ENCODE measurements at regions not wholly inside any gene's neighbourhood (a gene's known extent, or its start where the extent isn't known, plus 50 kb on each side); places are given as distances from the start of the nearest gene placed in this dataset.

DNA sequence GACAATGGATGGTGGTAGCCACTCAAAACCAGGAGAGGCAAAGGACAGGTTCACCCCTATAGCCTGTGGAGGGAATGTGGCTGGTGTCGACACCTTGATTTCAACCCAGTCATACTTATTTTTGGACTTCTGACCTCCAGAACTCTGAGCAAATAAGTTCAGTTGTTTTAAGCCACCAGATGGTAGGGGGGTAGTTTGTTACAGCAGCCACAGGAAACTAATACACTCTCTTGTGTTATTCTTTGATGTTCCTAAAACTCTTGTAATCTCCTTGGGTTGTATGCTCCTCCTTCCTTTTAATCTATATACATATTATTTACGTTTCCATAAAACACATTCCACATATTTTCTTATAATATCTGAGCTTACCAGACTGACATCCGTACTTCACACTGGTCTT, 65.9 kb downstream of the ZBTB18 start:
- ATAC-seq: no peak
- H4K20me1 ChIP-seq (ENCODE audit: low read length): no peaks in the 10 kb centered on the region
- no peak overlapping the region for H3K4me2 ChIP-seq (ENCODE audit: low read length)
- TF ChIP-seq EZH2 (IDR thresholded peaks at IDR 0.05; ENCODE audit: low read length, unreplicated experiment): no peak
- TF ChIP-seq, protein P1, sequence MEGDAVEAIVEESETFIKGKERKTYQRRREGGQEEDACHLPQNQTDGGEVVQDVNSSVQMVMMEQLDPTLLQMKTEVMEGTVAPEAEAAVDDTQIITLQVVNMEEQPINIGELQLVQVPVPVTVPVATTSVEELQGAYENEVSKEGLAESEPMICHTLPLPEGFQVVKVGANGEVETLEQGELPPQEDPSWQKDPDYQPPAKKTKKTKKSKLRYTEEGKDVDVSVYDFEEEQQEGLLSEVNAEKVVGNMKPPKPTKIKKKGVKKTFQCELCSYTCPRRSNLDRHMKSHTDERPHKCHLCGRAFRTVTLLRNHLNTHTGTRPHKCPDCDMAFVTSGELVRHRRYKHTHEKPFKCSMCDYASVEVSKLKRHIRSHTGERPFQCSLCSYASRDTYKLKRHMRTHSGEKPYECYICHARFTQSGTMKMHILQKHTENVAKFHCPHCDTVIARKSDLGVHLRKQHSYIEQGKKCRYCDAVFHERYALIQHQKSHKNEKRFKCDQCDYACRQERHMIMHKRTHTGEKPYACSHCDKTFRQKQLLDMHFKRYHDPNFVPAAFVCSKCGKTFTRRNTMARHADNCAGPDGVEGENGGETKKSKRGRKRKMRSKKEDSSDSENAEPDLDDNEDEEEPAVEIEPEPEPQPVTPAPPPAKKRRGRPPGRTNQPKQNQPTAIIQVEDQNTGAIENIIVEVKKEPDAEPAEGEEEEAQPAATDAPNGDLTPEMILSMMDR (conservative IDR thresholded peaks at IDR 0.05; ENCODE audit: low read depth, low read length): no peak
- no peak for TF ChIP-seq EZH2phosphoT487 (IDR thresholded peaks at IDR 0.05; ENCODE audit: borderline replicate concordance, low read length)
- ChIA-PET POLR2A (ENCODE audit: unreplicated experiment) (no interaction called here), CTCF (no interaction called here)
- no peak overlapping the region for H3K4me3 ChIP-seq (ENCODE audit: low read length)
- peaks cover 11% of the 10 kb centered on the region for H3K4me1 ChIP-seq (ENCODE audit: insufficient read depth, low read length)
- H3K9me2 ChIP-seq (replicated peaks; ENCODE audit: low read length): no peaks in the 10 kb centered on the region
- H3K9me3 ChIP-seq (ENCODE audit: low read length): no peaks in the 10 kb centered on the region
- no TSS peak for BruUV-seq (replicated peaks)
- intact Hi-C loops (cut with micrococcal nuclease): no loop called here
- no peak overlapping the region for H3K27ac ChIP-seq (ENCODE audit: low read length)
- no peaks in the 10 kb centered on the region for H3K79me2 ChIP-seq (ENCODE audit: low read length)
- no peak overlapping the region for H2AFZ ChIP-seq (ENCODE audit: low read length)
- peaks cover 22% of the 10 kb centered on the region; the same call in 1 of the 2 replicates for H3K27me3 ChIP-seq (ENCODE audit: low read length)
- no peaks in the 10 kb centered on the region for H3F3A ChIP-seq (ENCODE audit: low read length, unreplicated experiment)
- H3K9ac ChIP-seq (ENCODE audit: low read length): no peak overlapping the region
- H3K36me3 ChIP-seq (ENCODE audit: low read depth, low read length): no peaks in the 10 kb centered on the region
- DNase-seq: no peak

DNA sequence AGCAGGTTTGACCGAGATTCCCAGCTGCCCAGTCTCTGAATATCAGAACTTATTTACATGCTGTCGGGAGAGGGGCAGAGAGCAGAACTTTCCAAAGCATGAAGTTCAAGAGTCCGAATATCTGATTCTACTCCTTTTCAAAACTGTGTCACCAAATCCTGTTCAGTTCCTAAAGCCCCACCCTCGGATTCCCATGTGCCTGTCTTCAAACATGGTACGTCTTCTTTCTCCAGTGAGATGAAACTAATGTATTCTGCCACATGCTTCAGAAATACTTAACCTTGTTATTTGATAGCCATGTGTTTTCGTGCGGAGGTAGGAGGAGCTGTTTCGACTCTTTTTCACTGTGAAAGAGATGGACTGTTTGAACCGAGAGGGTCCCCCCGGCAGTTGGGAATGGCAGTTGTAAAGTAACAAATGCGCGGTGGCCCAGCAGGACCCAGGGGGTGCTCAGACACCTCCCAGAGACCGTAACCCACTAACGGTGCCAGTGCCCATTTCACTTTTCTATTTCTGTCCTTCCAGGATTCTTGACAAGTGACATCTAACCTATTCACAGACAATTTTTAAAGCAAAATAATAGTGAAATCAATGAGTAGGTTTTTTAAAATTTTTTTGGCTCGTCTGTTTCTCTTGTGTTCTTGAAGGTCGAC, 67.2 kb downstream of the ZBTB18 start:
- H3K36me3 ChIP-seq (ENCODE audit: low read depth, low read length): no peaks in the 10 kb centered on the region
- TF ChIP-seq, protein P1 (conservative IDR thresholded peaks at IDR 0.05; ENCODE audit: low read depth, low read length): no peak
- TF ChIP-seq EZH2 (IDR thresholded peaks at IDR 0.05; ENCODE audit: low read length, unreplicated experiment) (no peak), EZH2phosphoT487 (IDR thresholded peaks at IDR 0.05; ENCODE audit: borderline replicate concordance, low read length) (no peak)
- H3K4me3 ChIP-seq (ENCODE audit: low read length): no peak overlapping the region
- no peak overlapping the region for H3K27ac ChIP-seq (ENCODE audit: low read length)
- H3K4me2 ChIP-seq (ENCODE audit: low read length): no peak overlapping the region
- BruUV-seq (replicated peaks): no TSS peak
- H3K27me3 ChIP-seq (ENCODE audit: low read length): peaks cover 35% of the 10 kb centered on the region
- peaks cover 5% of the 10 kb centered on the region for H3K4me1 ChIP-seq (ENCODE audit: insufficient read depth, low read length)
- DNase-seq (no peak), ATAC-seq (no peak)
- no peak overlapping the region for H3K9ac ChIP-seq (ENCODE audit: low read length)
- H3K9me2 ChIP-seq (replicated peaks; ENCODE audit: low read length): no peaks in the 10 kb centered on the region
- H3K79me2 ChIP-seq (ENCODE audit: low read length): no peaks in the 10 kb centered on the region
- no peaks in the 10 kb centered on the region for H3F3A ChIP-seq (ENCODE audit: low read length, unreplicated experiment)
- H2AFZ ChIP-seq (ENCODE audit: low read length): no peak overlapping the region
- ChIA-PET POLR2A (ENCODE audit: unreplicated experiment) (no interaction called here), CTCF (no interaction called here)
- no peaks in the 10 kb centered on the region for H3K9me3 ChIP-seq (ENCODE audit: low read length)
- intact Hi-C loops (cut with micrococcal nuclease): no loop called here
- no peaks in the 10 kb centered on the region for H4K20me1 ChIP-seq (ENCODE audit: low read length)

DNA sequence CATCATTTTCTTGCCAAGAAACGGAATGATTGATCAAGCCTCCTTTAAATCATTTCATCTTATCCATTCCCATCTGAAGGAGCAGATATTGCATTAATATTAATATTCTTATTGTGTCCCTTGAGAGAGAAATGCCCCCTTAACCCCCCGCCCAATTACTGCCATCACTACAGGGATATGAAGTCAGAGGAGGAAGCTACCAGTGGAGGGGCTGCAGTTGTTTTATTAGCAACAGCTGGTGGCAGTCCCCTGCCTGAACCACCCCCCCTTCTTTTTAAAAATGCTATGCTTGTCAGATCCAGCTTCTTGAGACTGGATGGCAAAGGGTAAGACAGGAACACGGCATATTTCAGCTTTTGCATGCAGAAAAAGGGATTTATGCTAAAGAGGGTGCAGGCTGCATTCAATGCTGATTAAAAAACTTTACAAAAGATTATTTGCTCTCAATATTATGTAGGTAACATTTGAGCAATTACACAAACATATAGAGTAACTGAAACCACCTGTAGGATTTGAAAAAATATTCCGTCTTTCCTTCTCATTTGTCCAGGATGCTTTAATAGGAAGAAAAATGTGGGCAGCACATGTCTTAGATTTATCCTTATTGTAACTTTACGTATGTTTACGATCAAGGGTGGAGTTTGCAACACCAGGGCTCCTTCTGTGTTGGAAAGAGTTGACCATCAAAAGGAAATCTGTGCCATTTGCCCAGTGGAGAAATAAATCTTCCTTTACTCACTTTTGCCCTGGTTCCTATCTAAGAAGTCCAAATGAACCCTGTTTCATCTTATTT, 77.7 kb downstream of the ZBTB18 start:
- ATAC-seq: no peak

More for the DNA sequence above, 77.7 kb downstream of the ZBTB18 start:
- ChIA-PET POLR2A (ENCODE audit: unreplicated experiment) (interaction anchor here (0.6 kb wide), 1 partner anchor 28 kb away, joined by 4 read pairs; no protein-coding TSS in a partner anchor), CTCF (no interaction called here)
- Histone ChIP-seq H3K9me2 (replicated peaks; ENCODE audit: low read length) (no peaks in the 10 kb centered on the region), H3K4me1 (ENCODE audit: insufficient read depth, low read length) (no peaks in the 10 kb centered on the region), H3K9ac (ENCODE audit: low read length) (no peak overlapping the region), H2AFZ (ENCODE audit: low read length) (no peak overlapping the region), H4K20me1 (ENCODE audit: low read length) (no peaks in the 10 kb centered on the region), H3K36me3 (ENCODE audit: low read depth, low read length) (no peaks in the 10 kb centered on the region), H3F3A (ENCODE audit: low read length, unreplicated experiment) (no peaks in the 10 kb centered on the region), H3K4me2 (ENCODE audit: low read length) (no peak overlapping the region), H3K27me3 (ENCODE audit: low read length) (no peaks in the 10 kb centered on the region), H3K9me3 (ENCODE audit: low read length) (no peaks in the 10 kb centered on the region), H3K4me3 (ENCODE audit: low read length) (no peak overlapping the region), H3K27ac (ENCODE audit: low read length) (no peak overlapping the region), H3K79me2 (ENCODE audit: low read length) (no peaks in the 10 kb centered on the region)
- TF ChIP-seq EZH2 (IDR thresholded peaks at IDR 0.05; ENCODE audit: low read length, unreplicated experiment): no peak
- TF ChIP-seq, protein P1 (conservative IDR thresholded peaks at IDR 0.05; ENCODE audit: low read depth, low read length): no peak
- TF ChIP-seq EZH2phosphoT487 (IDR thresholded peaks at IDR 0.05; ENCODE audit: borderline replicate concordance, low read length): no peak
- no peak for DNase-seq
- BruUV-seq (replicated peaks): no TSS peak
- intact Hi-C loops (cut with micrococcal nuclease): no loop called here

All from PC-3 (cell line).